ENCODE measurements at regions not wholly inside any gene's neighbourhood (a gene's known extent, or its start where the extent isn't known, plus 50 kb on each side); places are given as distances from the start of the nearest gene placed in this dataset.

DNA sequence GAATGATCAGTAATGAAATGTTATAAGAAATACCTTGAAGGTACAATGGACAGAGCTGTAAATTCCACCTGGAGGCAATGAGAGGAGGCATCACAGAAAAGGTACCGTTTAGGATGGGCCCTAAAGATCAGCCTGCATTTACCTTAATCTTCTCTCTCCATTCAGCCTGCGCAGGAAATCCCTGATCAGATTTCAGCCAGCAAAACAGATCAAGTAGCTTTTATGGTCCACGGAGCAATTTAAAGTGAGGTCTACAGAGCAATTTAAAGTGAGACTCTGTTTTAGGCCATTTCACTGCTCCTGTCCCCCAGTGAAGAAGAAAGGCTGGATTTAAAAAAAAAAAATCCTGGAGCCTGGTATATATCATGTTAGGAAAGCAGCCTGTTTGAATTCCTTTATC is 195.1 kb upstream of the VCX start:
- TF ChIP-seq POLR2A (IDR thresholded peaks at IDR 0.05) (no peak), EP300 (IDR thresholded peaks at IDR 0.05; ENCODE audit: low read depth) (no peak)
- TF ChIP-seq, protein P1, sequence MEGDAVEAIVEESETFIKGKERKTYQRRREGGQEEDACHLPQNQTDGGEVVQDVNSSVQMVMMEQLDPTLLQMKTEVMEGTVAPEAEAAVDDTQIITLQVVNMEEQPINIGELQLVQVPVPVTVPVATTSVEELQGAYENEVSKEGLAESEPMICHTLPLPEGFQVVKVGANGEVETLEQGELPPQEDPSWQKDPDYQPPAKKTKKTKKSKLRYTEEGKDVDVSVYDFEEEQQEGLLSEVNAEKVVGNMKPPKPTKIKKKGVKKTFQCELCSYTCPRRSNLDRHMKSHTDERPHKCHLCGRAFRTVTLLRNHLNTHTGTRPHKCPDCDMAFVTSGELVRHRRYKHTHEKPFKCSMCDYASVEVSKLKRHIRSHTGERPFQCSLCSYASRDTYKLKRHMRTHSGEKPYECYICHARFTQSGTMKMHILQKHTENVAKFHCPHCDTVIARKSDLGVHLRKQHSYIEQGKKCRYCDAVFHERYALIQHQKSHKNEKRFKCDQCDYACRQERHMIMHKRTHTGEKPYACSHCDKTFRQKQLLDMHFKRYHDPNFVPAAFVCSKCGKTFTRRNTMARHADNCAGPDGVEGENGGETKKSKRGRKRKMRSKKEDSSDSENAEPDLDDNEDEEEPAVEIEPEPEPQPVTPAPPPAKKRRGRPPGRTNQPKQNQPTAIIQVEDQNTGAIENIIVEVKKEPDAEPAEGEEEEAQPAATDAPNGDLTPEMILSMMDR (IDR thresholded peaks at IDR 0.05), result no peak
